ENCODE measurements at regions not wholly inside any gene's neighbourhood (a gene's known extent, or its start where the extent isn't known, plus 50 kb on each side); places are given as distances from the start of the nearest gene placed in this dataset.

GRCh38 chr2:237171396-237171795, 85.7 kb downstream of the COPS8 start:
- no peak for DNase-seq

GRCh38 chr2:237171881-237172280, 86.2 kb downstream of the COPS8 start:
- DNase-seq = no peak

- DNase-seq = no peak
Measured at GRCh38 chr2:237177052-237177451, 91.4 kb downstream of the COPS8 start.

- DNase-seq = no peak
Measured at GRCh38 chr2:237177986-237178385, 92.3 kb downstream of the COPS8 start.

GRCh38 chr2:237178396-237178795, 92.7 kb downstream of the COPS8 start:
- DNase-seq = no peak

- DNase-seq = no peak
Measured at GRCh38 chr2:237179161-237179560, 93.5 kb downstream of the COPS8 start.

GRCh38 chr2:237180187-237180586, 94.5 kb downstream of the COPS8 start:
- DNase-seq = no peak

- no peak for DNase-seq
Measured at GRCh38 chr2:237180987-237181386, 95.3 kb downstream of the COPS8 start.

- no peak for DNase-seq
Measured at GRCh38 chr2:237181844-237182243, 96.2 kb downstream of the COPS8 start.

- DNase-seq = no peak
Measured at GRCh38 chr2:237182422-237183123, 96.9 kb downstream of the COPS8 start.

- no peak for DNase-seq
Measured at GRCh38 chr2:237184192-237184918, 98.7 kb downstream of the COPS8 start.

- DNase-seq = no peak
Measured at GRCh38 chr2:237184919-237185552, 99.3 kb downstream of the COPS8 start.

- DNase-seq = no peak
Measured at GRCh38 chr2:237185553-237185925, 99.8 kb downstream of the COPS8 start.

GRCh38 chr2:237189799-237190198, 104.1 kb downstream of the COPS8 start:
- DNase-seq = no peak

- DNase-seq = no peak
Measured at GRCh38 chr2:237190966-237191713, 105.5 kb downstream of the COPS8 start.

- no peak for DNase-seq
Measured at GRCh38 chr2:237191714-237192081, 106.0 kb downstream of the COPS8 start.

GRCh38 chr2:237192881-237193280, 107.2 kb downstream of the COPS8 start:
- no peak for DNase-seq

GRCh38 chr2:237193436-237193835, 107.7 kb downstream of the COPS8 start:
- DNase-seq = no peak

GRCh38 chr2:237194081-237194480, 108.4 kb downstream of the COPS8 start:
- DNase-seq = no peak

GRCh38 chr2:237194906-237195305, 109.2 kb downstream of the COPS8 start:
- no peak for DNase-seq

- DNase-seq = no peak
Measured at GRCh38 chr2:237195396-237196120, 109.9 kb downstream of the COPS8 start.

GRCh38 chr2:237196409-237196808, 110.7 kb downstream of the COPS8 start:
- DNase-seq = no peak

All from T-helper 1 cell (primary cell).